ENCODE measurements at regions not wholly inside any gene's neighbourhood (a gene's known extent, or its start where the extent isn't known, plus 50 kb on each side); places are given as distances from the start of the nearest gene placed in this dataset.
A peak's percentile ranks its signal among the peaks of the same experiment; 100 is the strongest.
"Not testable (repeated sequence)": the region's sequence is repeated elsewhere in the genome, so short reads cannot be mapped to it uniquely, and the experiment has no call there.

DNA sequence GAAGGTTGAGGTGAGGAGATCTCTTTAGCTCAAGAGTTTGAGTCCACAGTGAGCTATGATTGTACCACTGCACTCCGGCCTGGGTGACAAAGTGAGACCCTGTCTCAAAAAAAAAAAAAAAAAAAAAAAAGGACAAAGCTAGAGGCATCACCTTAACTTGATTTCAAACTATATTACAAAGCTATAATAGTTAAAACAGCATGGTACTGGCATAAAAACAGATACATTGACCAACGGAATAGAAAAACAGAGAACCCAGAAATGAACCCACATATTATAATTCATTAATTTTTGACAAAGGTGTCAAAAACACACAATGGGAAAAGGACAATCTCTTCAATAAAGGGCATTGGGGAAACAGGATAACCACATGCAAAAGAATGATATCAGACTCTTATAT, 50.8 kb upstream of the MBOAT1 start:
- Histone ChIP-seq H3K36me3 (no peaks in the 10 kb centered on the region), H3K4me3 (no peak overlapping the region), H3K9me3 (no peaks in the 10 kb centered on the region), H3K27me3 (no peaks in the 10 kb centered on the region)
- no peak for DNase-seq

DNA sequence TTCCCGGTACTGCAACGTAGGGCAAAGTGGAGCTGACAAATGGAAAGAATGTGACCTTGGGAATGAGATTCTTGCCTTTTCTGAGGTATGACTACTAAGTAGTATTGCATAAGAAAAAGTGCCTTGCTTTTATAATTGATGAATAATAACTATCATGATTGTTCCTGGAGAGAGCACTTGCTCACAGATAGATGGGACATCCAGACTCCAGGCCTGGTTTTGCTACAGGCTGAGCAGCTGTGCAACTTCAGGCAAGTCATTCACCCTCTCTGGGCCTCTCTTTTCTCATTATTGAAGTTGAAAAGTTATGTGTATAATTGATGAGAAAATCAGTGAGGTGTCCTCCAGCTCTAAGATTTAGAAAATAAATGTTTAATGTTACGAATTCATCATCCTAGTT, 53.6 kb upstream of the MBOAT1 start:
- H3K9me3 ChIP-seq, result no peaks in the 10 kb centered on the region
- no peak for DNase-seq
- H3K27me3 ChIP-seq, result no peaks in the 10 kb centered on the region
- H3K36me3 ChIP-seq, result no peaks in the 10 kb centered on the region
- no peak overlapping the region for H3K4me3 ChIP-seq

DNA sequence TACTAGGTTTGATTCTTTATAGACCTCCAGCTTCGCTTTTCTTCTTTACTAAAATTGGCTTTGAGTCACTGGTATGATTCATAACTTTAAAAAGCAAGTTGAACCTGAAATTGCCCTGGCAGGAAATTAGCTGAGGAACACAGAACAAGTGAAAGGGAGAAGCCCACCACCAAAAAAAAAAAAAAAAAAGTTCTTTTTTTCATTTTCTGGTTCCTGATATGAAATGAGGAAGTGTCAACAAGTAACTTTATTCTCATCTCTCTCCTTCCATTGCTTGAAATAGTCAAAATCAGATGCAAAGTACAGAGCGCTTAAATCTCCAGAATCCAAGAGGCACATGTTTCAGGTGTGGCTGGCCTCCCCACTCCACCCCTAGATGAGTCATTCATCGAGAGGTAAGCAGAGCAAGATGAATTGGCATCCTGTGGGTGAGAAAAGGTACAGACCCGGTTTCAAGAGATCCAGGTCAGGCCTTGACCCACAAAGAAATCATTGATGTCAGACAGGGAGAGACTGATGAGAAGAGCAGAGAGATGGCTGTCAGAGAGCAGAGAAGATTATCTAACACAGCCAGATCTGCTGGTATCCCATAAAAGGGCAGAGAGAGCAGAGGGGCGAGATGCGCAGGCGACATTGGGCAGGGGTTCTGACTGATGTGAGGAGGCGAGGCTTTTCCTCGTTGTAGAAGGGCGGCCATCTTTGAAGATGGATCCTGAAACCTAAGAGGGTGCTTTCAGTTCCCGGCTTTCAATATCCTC, 54.8 kb upstream of the MBOAT1 start:
- no peak for DNase-seq
- Histone ChIP-seq H3K4me3 (no peak overlapping the region), H3K27me3 (no peaks in the 10 kb centered on the region), H3K9me3 (no peaks in the 10 kb centered on the region), H3K36me3 (no peaks in the 10 kb centered on the region)

GRCh38 chr6:20269181-20269580, 56.9 kb upstream of the MBOAT1 start:
- H3K36me3 ChIP-seq, result no peaks in the 10 kb centered on the region
- H3K9me3 ChIP-seq, result no peaks in the 10 kb centered on the region
- H3K27me3 ChIP-seq, result no peaks in the 10 kb centered on the region
- DNase-seq, result no peak
- H3K4me3 ChIP-seq, result no peak overlapping the region

- no peak for DNase-seq
- Histone ChIP-seq H3K36me3 (no peaks in the 10 kb centered on the region), H3K4me3 (no peak overlapping the region), H3K9me3 (no peaks in the 10 kb centered on the region), H3K27me3 (no peaks in the 10 kb centered on the region)
Observed at GRCh38 chr6:20271818-20272217, 59.5 kb upstream of the MBOAT1 start.

DNA sequence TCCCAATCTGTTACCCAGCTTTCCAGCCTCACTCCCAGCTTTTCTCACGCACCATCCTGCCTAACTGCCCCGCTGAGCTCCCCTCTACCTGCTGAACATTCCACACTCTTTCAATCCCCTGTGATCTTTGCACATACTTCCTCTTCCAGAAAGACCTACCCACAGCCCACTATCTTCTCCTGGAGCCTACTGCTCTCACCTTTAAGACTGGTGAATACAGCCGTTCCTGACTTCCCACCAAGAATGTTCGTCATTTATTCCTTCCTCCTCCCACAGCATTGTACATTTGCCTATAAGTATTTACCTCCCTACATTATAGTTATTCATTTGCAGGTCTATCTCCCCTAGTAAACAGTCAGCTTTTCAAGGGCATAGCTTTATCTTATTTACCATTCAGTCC, 61.9 kb upstream of the MBOAT1 start:
- DNase-seq, result no peak
- no peaks in the 10 kb centered on the region for H3K27me3 ChIP-seq
- H3K36me3 ChIP-seq, result no peaks in the 10 kb centered on the region
- H3K9me3 ChIP-seq, result no peaks in the 10 kb centered on the region
- no peak overlapping the region for H3K4me3 ChIP-seq

GRCh38 chr6:20275837-20276236, 63.6 kb upstream of the MBOAT1 start:
- H3K9me3 ChIP-seq, DNase-seq, H3K36me3 ChIP-seq, H3K4me3 ChIP-seq, H3K27me3 ChIP-seq: not testable (repeated sequence)

DNA sequence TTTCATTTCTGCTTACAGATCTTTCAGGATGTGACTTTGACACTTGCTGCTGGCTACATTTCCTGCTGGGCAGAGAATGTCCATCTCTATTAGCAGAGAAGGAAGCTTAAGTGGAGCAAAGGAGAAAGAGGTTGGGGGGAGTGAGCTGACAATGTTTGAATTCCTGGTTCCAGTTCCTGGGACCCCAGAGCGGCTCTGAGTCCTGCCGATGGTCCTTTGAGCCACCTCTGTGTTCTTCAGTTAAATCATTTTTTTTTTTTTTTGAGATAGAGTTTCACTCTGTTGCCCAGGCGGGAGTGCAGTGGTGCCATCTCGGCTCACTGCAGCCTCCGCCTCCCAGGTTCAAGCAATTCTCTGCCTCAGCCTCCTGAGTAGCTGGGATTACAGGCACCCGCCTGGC, 65.5 kb upstream of the MBOAT1 start:
- H3K36me3 ChIP-seq, H3K4me3 ChIP-seq, DNase-seq, H3K27me3 ChIP-seq, H3K9me3 ChIP-seq: not testable (repeated sequence)

GRCh38 chr6:20279051-20279450, 66.8 kb upstream of the MBOAT1 start:
- no peak for DNase-seq
- Histone ChIP-seq H3K9me3 (peaks cover 3% of the 10 kb centered on the region; the same call in 1 of the 2 replicates), H3K27me3 (no peaks in the 10 kb centered on the region), H3K4me3 (no peak overlapping the region), H3K36me3 (no peaks in the 10 kb centered on the region)

GRCh38 chr6:20279608-20280287, 67.5 kb upstream of the MBOAT1 start:
- H3K36me3 ChIP-seq, result no peaks in the 10 kb centered on the region
- no peaks in the 10 kb centered on the region for H3K27me3 ChIP-seq
- peaks cover 3% of the 10 kb centered on the region; the same call in 1 of the 2 replicates for H3K9me3 ChIP-seq
- DNase-seq, result no peak
- H3K4me3 ChIP-seq, result no peak overlapping the region

GRCh38 chr6:20280288-20280621, 68.0 kb upstream of the MBOAT1 start:
- Histone ChIP-seq H3K27me3 (no peaks in the 10 kb centered on the region), H3K36me3 (no peaks in the 10 kb centered on the region), H3K4me3 (no peak overlapping the region), H3K9me3 (peaks cover 3% of the 10 kb centered on the region; the same call in 1 of the 2 replicates)
- no peak for DNase-seq

- no peak overlapping the region for H3K4me3 ChIP-seq
- H3K36me3 ChIP-seq, result no peaks in the 10 kb centered on the region
- no peak for DNase-seq
- peaks cover 3% of the 10 kb centered on the region; the same call in 1 of the 2 replicates for H3K9me3 ChIP-seq
- H3K27me3 ChIP-seq, result no peaks in the 10 kb centered on the region
Observed at GRCh38 chr6:20284672-20285071, 72.4 kb upstream of the MBOAT1 start.

DNA sequence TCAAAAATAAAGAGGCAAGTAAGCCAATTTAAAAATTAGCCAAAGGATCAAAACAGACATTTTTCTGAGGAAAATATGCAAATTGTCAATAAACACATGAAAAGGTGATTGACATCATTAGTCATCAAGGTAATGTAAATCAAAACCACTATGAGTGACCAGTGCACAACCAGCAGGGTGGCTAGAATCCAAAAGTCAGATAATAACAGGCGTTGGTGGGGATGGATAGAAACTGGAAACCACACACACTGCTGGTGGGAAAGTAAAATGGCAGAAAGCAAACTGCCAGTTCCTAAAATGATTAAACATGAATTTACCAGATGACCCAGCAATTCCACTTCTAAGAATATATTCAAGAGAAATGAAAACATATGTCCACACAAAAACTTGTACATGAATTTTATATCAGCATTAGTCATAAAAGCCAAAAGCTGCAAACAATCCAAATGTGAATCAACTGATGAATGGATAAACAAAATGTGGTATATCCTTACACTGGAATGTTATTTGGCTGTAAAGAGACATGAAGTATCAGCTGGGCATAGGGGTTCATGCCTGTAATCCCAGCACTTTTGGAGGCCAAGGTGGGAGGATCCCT, 74.8 kb upstream of the MBOAT1 start:
- no peaks in the 10 kb centered on the region for H3K27me3 ChIP-seq
- H3K9me3 ChIP-seq, result peaks cover 1% of the 10 kb centered on the region; the same call in 1 of the 2 replicates
- H3K36me3 ChIP-seq, result no peaks in the 10 kb centered on the region
- no peak overlapping the region for H3K4me3 ChIP-seq
- DNase-seq, result peak; percentile 8

DNA sequence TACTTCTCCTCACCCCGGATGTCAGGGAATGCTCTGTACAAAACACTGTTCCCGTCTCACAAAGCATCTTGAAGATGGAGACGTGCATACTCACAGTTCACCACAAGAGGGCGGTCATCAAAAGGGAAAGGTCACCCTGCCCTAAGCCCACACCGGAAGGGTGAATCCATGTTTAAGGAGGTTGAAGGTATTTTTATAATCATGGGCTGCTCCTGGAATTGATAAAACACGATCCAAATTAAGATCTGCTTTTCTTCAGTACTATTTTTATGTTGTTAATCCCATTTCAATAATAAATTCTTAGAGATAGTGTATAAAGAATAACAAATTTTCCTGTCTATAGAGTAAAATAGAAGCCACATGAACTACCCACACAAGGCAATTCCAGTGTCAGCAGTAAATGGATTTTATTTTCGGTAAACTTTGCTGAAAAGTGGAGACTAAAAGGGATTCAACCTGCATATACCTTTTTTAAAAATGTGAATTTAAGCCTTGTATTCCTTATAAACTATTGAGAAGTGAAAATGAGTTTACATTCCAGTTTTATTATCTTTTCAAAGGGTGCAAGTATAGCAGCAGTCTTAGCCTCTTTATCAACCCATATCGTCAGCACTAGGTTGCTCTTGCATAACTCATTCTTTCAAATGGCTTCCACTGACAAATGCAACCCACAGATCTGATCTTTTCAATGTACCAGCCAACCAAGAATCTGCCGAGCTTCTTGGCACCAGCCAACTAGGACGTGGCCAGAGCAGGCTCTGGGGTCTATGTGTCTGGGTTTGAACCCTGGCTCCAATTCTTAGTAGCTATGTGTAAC, 79.7 kb upstream of the MBOAT1 start:
- Histone ChIP-seq H3K9me3 (no peaks in the 10 kb centered on the region), H3K4me3 (no peak overlapping the region), H3K27me3 (no peaks in the 10 kb centered on the region), H3K36me3 (no peaks in the 10 kb centered on the region)
- DNase-seq, result peak; percentile 53

- H3K9me3 ChIP-seq, result no peaks in the 10 kb centered on the region
- H3K4me3 ChIP-seq, result no peak overlapping the region
- H3K36me3 ChIP-seq, result no peaks in the 10 kb centered on the region
- no peaks in the 10 kb centered on the region for H3K27me3 ChIP-seq
- DNase-seq, result no peak
Observed at GRCh38 chr6:20292905-20293304, 80.6 kb upstream of the MBOAT1 start.

GRCh38 chr6:20301256-20301655, 89.0 kb upstream of the MBOAT1 start:
- Histone ChIP-seq H3K4me3 (no peak overlapping the region), H3K36me3 (no peaks in the 10 kb centered on the region), H3K27me3 (no peaks in the 10 kb centered on the region), H3K9me3 (no peaks in the 10 kb centered on the region)
- DNase-seq, result no peak

- H3K27me3 ChIP-seq, result no peaks in the 10 kb centered on the region
- no peaks in the 10 kb centered on the region for H3K9me3 ChIP-seq
- no peak for DNase-seq
- no peaks in the 10 kb centered on the region for H3K36me3 ChIP-seq
- H3K4me3 ChIP-seq, result no peak overlapping the region
Observed at GRCh38 chr6:20302168-20302567, 89.9 kb upstream of the MBOAT1 start.
